ENCODE measurements at regions not wholly inside any gene's neighbourhood (a gene's known extent, or its start where the extent isn't known, plus 50 kb on each side); places are given as distances from the start of the nearest gene placed in this dataset.

DNA sequence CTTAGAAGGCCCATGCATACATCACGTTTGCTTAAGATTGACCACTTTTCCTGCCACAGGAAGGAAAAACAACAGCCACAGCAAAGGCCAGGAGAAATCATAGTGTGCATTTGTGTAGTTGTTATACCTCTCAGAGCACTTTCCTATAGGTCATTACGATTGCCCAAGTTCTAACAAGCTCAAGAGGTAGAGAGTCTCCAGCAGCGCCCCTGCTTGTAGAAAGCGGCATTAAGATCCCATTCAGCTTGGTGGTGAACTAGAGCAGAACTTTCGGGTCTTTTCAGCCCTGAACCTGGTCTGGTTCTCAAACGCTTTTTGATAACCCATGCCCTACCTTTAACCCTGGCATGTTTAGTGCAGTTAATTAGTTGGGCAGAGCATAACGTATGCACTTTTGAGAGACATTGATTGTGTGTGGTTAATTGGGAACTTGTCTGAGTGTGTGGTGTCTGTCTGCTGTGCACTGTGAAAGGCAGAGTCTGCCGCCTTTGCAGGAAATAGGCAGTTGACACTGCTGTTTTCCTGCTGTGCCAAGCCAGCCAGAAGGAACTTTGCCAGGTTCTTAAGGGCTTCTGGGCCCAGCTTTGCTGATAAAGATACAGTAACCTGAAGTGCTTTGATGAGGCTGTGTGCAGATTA lies 109.9 kb upstream of the CLMP start:
- H3K27me3 ChIP-seq = no peaks in the 10 kb centered on the region
- no peak for TF ChIP-seq POLR2A (IDR thresholded peaks at IDR 0.05)
- TF ChIP-seq, protein P1, sequence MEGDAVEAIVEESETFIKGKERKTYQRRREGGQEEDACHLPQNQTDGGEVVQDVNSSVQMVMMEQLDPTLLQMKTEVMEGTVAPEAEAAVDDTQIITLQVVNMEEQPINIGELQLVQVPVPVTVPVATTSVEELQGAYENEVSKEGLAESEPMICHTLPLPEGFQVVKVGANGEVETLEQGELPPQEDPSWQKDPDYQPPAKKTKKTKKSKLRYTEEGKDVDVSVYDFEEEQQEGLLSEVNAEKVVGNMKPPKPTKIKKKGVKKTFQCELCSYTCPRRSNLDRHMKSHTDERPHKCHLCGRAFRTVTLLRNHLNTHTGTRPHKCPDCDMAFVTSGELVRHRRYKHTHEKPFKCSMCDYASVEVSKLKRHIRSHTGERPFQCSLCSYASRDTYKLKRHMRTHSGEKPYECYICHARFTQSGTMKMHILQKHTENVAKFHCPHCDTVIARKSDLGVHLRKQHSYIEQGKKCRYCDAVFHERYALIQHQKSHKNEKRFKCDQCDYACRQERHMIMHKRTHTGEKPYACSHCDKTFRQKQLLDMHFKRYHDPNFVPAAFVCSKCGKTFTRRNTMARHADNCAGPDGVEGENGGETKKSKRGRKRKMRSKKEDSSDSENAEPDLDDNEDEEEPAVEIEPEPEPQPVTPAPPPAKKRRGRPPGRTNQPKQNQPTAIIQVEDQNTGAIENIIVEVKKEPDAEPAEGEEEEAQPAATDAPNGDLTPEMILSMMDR (IDR thresholded peaks at IDR 0.05) = no peak
- no peaks in the 10 kb centered on the region for H3K9me3 ChIP-seq
- H3K27ac ChIP-seq = no peak overlapping the region
- H3K36me3 ChIP-seq = no peaks in the 10 kb centered on the region
- H3K4me3 ChIP-seq = no peak overlapping the region
- peaks cover 13% of the 10 kb centered on the region for H3K4me1 ChIP-seq
- no peak for DNase-seq (ENCODE audit: extremely low spot score in 2 of 2)
- intact Hi-C loops (cut with DNase I) = loop anchor here (5.0 kb wide), 1 partner anchor 172 kb away; no protein-coding TSS in a partner anchor

DNA sequence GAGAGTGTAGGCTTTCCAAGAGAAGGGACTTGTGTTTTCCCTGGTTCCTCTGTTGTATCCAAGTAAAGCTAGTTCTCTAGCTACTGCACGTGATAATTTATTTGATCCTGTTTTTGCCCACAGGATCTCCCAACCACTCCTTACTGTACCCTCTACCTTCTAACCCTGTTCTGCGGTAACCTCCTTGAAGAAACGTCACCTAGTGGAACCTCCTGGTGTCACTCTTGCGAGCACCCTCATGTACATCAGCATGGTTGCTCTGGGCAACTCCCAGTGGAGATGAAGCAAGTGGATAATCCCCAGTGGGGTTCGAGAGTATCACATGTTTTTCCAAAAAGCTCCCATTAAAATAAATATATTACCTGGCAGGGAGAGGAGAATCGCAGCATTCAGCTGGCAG lies 108.9 kb upstream of the CLMP start:
- Histone ChIP-seq H3K4me3 (no peak overlapping the region), H3K4me1 (peaks cover 13% of the 10 kb centered on the region), H3K9me3 (no peaks in the 10 kb centered on the region), H3K27ac (no peak overlapping the region), H3K36me3 (no peaks in the 10 kb centered on the region), H3K27me3 (no peaks in the 10 kb centered on the region)
- TF ChIP-seq, protein P1 (IDR thresholded peaks at IDR 0.05) = no peak
- no peak for TF ChIP-seq POLR2A (IDR thresholded peaks at IDR 0.05)
- TF ChIP-seq POLR2AphosphoS5 (IDR thresholded peaks at IDR 0.05; ENCODE audit: insufficient read depth in 1 of 2, low read depth in 1 of 2) = no peak
- no peak for DNase-seq (ENCODE audit: extremely low spot score in 2 of 2)
- intact Hi-C loops (cut with DNase I) = loop anchor here (5.0 kb wide), 1 partner anchor 173 kb away; no protein-coding TSS in a partner anchor

DNA sequence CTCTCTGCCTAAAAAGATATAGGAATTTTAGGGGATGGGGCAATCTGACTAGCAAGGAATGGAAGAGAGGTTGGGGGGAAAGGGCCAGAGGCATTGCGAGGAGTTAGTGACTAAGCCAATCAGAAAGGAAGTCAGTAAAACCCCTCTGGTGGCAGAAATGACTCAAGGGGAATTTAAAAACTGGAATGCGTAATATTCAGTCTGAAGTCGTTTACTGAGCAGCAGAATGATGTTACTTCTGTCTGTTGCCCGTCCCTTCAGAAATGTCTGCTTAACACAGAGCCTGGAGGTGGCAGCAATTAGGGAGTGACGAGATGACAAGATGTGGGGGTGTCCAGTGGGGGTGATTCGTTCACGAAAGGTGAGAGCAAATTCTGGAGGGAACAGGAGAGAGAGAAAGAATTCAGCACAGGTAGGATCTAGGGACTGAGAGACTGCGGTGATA lies 107.7 kb upstream of the CLMP start:
- no peaks in the 10 kb centered on the region for H3K9me3 ChIP-seq
- H3K27me3 ChIP-seq = no peaks in the 10 kb centered on the region
- no peak overlapping the region for H3K27ac ChIP-seq
- TF ChIP-seq, protein P1 (IDR thresholded peaks at IDR 0.05) = no peak
- peaks cover 13% of the 10 kb centered on the region for H3K4me1 ChIP-seq
- H3K4me3 ChIP-seq = no peak overlapping the region
- intact Hi-C loops (cut with DNase I) = loop anchor here (5.0 kb wide), 1 partner anchor 175 kb away; no protein-coding TSS in a partner anchor
- no peaks in the 10 kb centered on the region for H3K36me3 ChIP-seq
- no peak for DNase-seq (ENCODE audit: extremely low spot score in 2 of 2)

DNA sequence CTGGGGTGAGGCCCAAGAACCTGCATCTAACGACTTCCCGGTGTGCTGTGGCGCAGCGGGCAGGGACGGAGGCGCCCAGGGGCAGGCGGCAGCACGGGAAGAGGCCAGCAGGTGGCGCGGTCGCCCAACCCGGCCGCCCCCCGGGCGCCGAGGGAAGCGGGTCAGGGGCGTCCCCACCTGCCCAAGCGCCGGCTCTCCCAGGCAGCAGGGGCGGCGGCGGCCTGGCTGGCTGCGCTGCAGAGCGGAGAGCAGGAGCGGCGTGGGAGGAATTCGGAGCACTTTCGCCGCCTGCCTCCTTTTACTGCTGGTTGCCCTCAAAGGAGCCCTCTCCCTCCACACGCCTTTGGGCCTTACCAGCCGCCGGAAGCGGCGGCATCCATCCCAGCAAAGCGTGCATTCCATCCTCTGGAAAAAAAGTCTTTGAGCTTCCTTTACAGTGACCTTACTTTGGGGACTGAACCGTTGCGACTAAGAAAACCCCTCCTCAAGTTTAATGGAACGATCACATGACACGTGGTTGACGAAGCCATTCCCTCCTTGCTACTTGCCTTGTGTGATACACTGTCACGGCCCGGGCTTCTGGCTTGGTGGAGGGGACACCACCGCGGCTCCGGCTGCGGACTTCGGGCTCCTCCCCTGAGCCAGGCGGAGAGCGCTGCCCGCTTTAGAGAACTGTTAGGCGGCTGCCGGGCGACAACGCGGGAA lies 106.8 kb upstream of the CLMP start:
- H3K36me3 ChIP-seq = no peaks in the 10 kb centered on the region
- H3K27me3 ChIP-seq = no peaks in the 10 kb centered on the region
- no peak overlapping the region for H3K27ac ChIP-seq
- intact Hi-C loops (cut with DNase I) = loop anchor here (5.0 kb wide), 1 partner anchor 175 kb away; no protein-coding TSS in a partner anchor
- no peak for TF ChIP-seq POLR2A (IDR thresholded peaks at IDR 0.05)
- TF ChIP-seq, protein P1 (IDR thresholded peaks at IDR 0.05) = peak; percentile 46 to 88 (median 76)
- no peak for TF ChIP-seq POLR2AphosphoS5 (IDR thresholded peaks at IDR 0.05; ENCODE audit: insufficient read depth in 1 of 2, low read depth in 1 of 2)
- peak overlapping the region; percentile 37 to 46 for H3K4me3 ChIP-seq
- H3K9me3 ChIP-seq = no peaks in the 10 kb centered on the region
- peaks cover 13% of the 10 kb centered on the region for H3K4me1 ChIP-seq
- DNase-seq (ENCODE audit: extremely low spot score in 2 of 2) = no peak
